GM12875 (cell line): ENCODE measurements at regions not wholly inside any gene's neighbourhood (a gene's known extent, or its start where the extent isn't known, plus 50 kb on each side); places are given as distances from the start of the nearest gene placed in this dataset.

Experiments
- H3K4me3 ChIP-seq: one replicate; pipeline ENCODE4 v1.5.1; 2011; ENCODE audit warnings: low read depth, low read length, control low read depth
- CTCF ChIP-seq: IDR thresholded peaks from 2 replicates; pipeline ENCODE4 v1.5.1; 2011; ENCODE audit warnings: low read depth, mild to moderate bottlenecking, control low read depth, inconsistent platforms, low read length, moderate library complexity, borderline replicate concordance; ENCODE audit not compliant: insufficient read depth

- TF ChIP-seq CTCF, result no peak
- no peak overlapping the region for H3K4me3 ChIP-seq
Measured at GRCh38 chr3:163952499-163952898, 1125.8 kb downstream of the SI start.

DNA sequence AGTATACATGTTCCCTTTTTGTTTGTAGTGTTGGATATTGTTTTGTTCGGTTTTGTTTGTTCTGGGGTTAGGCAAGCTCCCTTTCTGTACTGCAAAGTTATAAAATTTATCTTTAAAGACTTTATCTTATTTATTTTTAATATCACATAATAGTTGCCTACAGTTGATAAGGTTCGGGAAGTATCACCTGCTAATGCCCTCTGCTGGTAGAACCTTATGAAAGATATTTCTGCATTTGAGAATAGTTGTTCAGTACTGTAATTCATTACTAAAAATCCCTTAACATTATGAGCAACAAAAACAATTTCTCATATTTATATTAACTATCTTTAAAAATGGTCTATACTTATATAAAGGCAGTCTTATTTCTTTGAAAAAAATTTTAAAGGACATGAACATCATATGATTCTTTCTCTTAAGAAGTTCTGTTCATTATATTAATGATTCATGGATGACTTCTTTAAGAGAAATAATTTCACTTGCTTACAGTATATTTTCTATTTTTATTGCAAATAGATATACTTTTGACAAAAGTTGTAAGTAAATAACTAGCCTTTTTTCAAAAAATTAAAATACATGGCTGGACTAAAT, 1126.8 kb downstream of the SI start:
- no peak for TF ChIP-seq CTCF
- no peak overlapping the region for H3K4me3 ChIP-seq

DNA sequence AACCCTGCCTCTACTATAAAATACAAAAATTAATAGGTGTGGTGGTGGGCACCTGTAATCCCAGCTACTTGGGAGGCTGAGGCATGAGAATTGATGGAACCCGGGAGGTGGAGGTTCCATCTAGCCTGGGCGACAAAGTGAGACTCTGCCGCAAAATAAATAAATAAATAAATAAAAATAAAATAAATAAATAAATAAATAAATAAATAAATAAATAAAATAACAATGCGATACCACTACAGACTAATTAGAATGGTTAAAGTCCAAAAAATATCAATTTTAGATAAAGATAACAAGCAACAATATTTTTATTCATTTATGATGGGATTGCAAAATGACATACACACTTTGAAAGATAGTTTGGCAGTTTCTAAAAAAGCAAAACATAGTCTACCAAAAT, 1131.5 kb downstream of the SI start:
- no peak overlapping the region for H3K4me3 ChIP-seq
- TF ChIP-seq CTCF, result no peak

DNA sequence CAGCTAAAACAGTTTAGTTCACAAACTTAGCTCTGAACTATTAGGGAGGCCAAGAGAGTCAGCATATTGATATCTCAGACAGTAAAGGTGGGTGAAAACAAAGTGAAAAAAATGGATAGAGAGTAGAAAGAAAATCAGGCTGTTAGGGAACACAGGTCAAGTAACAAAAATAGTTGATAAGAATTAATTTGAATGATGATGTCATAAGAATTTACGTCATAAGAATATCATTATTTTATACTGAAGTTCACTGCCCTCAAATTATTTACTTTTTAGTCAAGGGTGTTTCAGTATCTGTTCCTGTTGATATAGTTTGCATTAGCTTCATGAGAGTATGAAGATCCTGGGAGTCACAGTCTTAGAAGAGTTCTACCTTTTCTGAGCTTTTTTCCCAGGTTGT, 1134.6 kb downstream of the SI start:
- no peak overlapping the region for H3K4me3 ChIP-seq
- no peak for TF ChIP-seq CTCF

- no peak for TF ChIP-seq CTCF
Measured at GRCh38 chr3:163939926-163940325, 1138.4 kb downstream of the SI start.

DNA sequence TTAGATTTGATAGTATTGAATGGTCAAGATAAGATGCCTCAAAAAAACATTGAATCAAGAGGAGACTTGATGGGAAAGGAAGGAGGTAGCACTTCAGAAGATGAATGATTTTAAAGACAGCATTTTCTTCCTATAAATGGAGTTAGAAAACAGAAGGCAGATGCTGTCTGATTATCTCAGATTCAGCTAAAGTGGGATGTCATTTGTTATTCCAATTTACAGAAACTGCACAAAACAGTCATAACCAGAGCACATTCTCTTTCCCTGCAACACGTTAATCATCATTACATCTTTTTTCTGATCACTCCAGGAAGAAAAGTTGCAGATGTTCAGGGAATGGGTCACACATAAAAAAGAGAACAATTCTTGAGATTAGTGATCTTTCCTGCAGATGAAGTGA, 1141.8 kb downstream of the SI start:
- H3K4me3 ChIP-seq, result no peak overlapping the region
- TF ChIP-seq CTCF, result no peak

More at GRCh38 chr3:163939926-163940325, 1138.4 kb downstream of the SI start:
- H3K4me3 ChIP-seq, result no peak overlapping the region

GRCh38 chr3:163935411-163935810, 1142.9 kb downstream of the SI start:
- no peak for TF ChIP-seq CTCF
- H3K4me3 ChIP-seq, result no peak overlapping the region
